GM23338 (cell line): ENCODE measurements at regions not wholly inside any gene's neighbourhood (a gene's known extent, or its start where the extent isn't known, plus 50 kb on each side); places are given as distances from the start of the nearest gene placed in this dataset.

Source experiments
- ATAC-seq: fragments of 200-7000 bp; cut with Tn5 transposase; 3 replicates; pipeline ENCODE4 v1.9.1; 2020
- DNase-seq: peaks from one replicate; pipeline ENCODE4 v3.0.0-alpha.2; 2015; ENCODE audit warnings: low spot score
- H2AFZ ChIP-seq: fragments of 200-600 bp; sonication (generic); 2 replicates; pipeline ENCODE4 v1.8.0; 2016; ENCODE audit warnings: antibody characterized with exemption, mild to moderate bottlenecking, moderate library complexity
- H3F3A ChIP-seq: fragments of 200-600 bp; sonication (generic); replicated peaks from 2 replicates; pipeline ENCODE4 v1.8.0; 2017; ENCODE audit warnings: antibody characterized with exemption, mixed run types, low read depth
- H3K27ac ChIP-seq: fragments of 200-600 bp; sonication (generic); 2 replicates; pipeline ENCODE4 v1.6.1; 2016; ENCODE audit warnings: low read depth
- H3K27me3 ChIP-seq: fragments of 200-600 bp; sonication (generic); 2 replicates; pipeline ENCODE4 v1.8.0; 2016; ENCODE audit warnings: mild to moderate bottlenecking, mixed run types, moderate library complexity; ENCODE audit not compliant: insufficient read depth
- H3K36me3 ChIP-seq: fragments of 200-600 bp; sonication (generic); 2 replicates; pipeline ENCODE4 v1.8.0; 2016; ENCODE audit warnings: mild to moderate bottlenecking; ENCODE audit not compliant: insufficient read depth
- H3K4me1 ChIP-seq: fragments of 200-600 bp; sonication (generic); 2 replicates; pipeline ENCODE4 v1.8.0; 2016; ENCODE audit warnings: mild to moderate bottlenecking, moderate library complexity; ENCODE audit not compliant: insufficient read depth
- H3K4me2 ChIP-seq: fragments of 200-600 bp; sonication (generic); 2 replicates; pipeline ENCODE4 v1.7.1; 2017; ENCODE audit warnings: mixed run types
- H3K4me3 ChIP-seq: fragments of 200-600 bp; sonication (generic); 2 replicates; pipeline ENCODE4 v1.6.1; 2016; ENCODE audit warnings: mixed run types
- H3K79me2 ChIP-seq: fragments of 200-600 bp; sonication (generic); replicated peaks from 2 replicates; pipeline ENCODE4 v1.8.0; 2017; ENCODE audit warnings: mild to moderate bottlenecking; ENCODE audit not compliant: insufficient read depth
- H3K9me2 ChIP-seq: fragments of 200-600 bp; sonication (generic); 2 replicates; pipeline ENCODE4 v1.8.0; 2017; ENCODE audit not compliant: insufficient read depth
- H4K20me1 ChIP-seq: fragments of 200-600 bp; sonication (generic); replicated peaks from 2 replicates; pipeline ENCODE4 v1.8.0; 2017; ENCODE audit warnings: mild to moderate bottlenecking; ENCODE audit not compliant: insufficient read depth
- H3K27ac Mint-ChIP-seq: 2 replicates; pipeline ENCODE4 v1.8.0; 2020; ENCODE audit warnings: inconsistent platforms, mild to moderate bottlenecking, moderate library complexity, mixed read lengths
- H3K27me3 Mint-ChIP-seq: 3 replicates; pipeline ENCODE4 v1.8.0; 2022; ENCODE audit warnings: low read depth, mild to moderate bottlenecking, moderate library complexity, mixed read lengths, inconsistent platforms; ENCODE audit not compliant: insufficient read depth, poor library complexity
- H3K36me3 Mint-ChIP-seq: 3 replicates; pipeline ENCODE4 v1.8.0; 2021; ENCODE audit warnings: low read depth, mild to moderate bottlenecking, inconsistent platforms, moderate library complexity, mixed read lengths
- H3K4me1 Mint-ChIP-seq: 3 replicates; pipeline ENCODE4 v1.8.0; 2020; ENCODE audit warnings: mild to moderate bottlenecking, inconsistent platforms, mixed read lengths
- H3K4me3 Mint-ChIP-seq: 3 replicates; pipeline ENCODE4 v1.8.0; 2021; ENCODE audit warnings: moderate library complexity, mild to moderate bottlenecking, inconsistent platforms, mixed read lengths
- H3K9me3 Mint-ChIP-seq: 3 replicates; pipeline ENCODE4 v1.8.0; 2020; ENCODE audit warnings: moderate library complexity, mild to moderate bottlenecking, inconsistent platforms, mixed read lengths
- CREB1 ChIP-seq: fragments of 250-450 bp; sonication (Bioruptor Pico); IDR thresholded peaks from 2 replicates; pipeline ENCODE4 v1.5.0; 2020; ENCODE audit warnings: low read depth, mild to moderate bottlenecking, moderate library complexity
- ETS1 ChIP-seq: IDR thresholded peaks from 2 replicates; pipeline ENCODE4 v1.6.1; 2016; ENCODE audit warnings: antibody characterized with exemption
- EZH2 ChIP-seq: fragments of 200-600 bp; sonication (generic); IDR thresholded peaks from one replicate; pipeline ENCODE4 v1.8.0; 2017; ENCODE audit warnings: antibody characterized with exemption, mild to moderate bottlenecking, low read depth; ENCODE audit not compliant: unreplicated experiment
- EZH2phosphoT487 ChIP-seq: fragments of 200-600 bp; sonication (generic); IDR thresholded peaks from one replicate; pipeline ENCODE4 v1.8.1; 2018; ENCODE audit warnings: antibody characterized with exemption; ENCODE audit not compliant: unreplicated experiment
- JUNB ChIP-seq: IDR thresholded peaks from one replicate; pipeline ENCODE4 v1.6.1; 2016; ENCODE audit warnings: antibody characterized with exemption; ENCODE audit not compliant: unreplicated experiment
- NANOG ChIP-seq: IDR thresholded peaks from 2 replicates; pipeline ENCODE4 v1.6.1; 2016; ENCODE audit warnings: antibody characterized with exemption, borderline replicate concordance
- POLR2AphosphoS5 ChIP-seq: IDR thresholded peaks from 2 replicates; pipeline ENCODE4 v1.6.1; 2016; ENCODE audit warnings: antibody characterized with exemption, low read depth
- STAT1 ChIP-seq: IDR thresholded peaks from one replicate; pipeline ENCODE4 v1.6.1; 2016; ENCODE audit warnings: antibody characterized with exemption; ENCODE audit not compliant: unreplicated experiment
- ZNF114 ChIP-seq: fragments of 250-450 bp; sonication (Bioruptor Pico); IDR thresholded peaks from 2 replicates; pipeline ENCODE4 v1.5.0; 2020; ENCODE audit warnings: mild to moderate bottlenecking, moderate library complexity
- ZNF331 ChIP-seq: fragments of 250-450 bp; sonication (Bioruptor Pico); IDR thresholded peaks from 2 replicates; pipeline ENCODE4 v1.5.0; 2020; ENCODE audit warnings: low read depth, mild to moderate bottlenecking, moderate library complexity
- ZNF462 ChIP-seq: fragments of 250-450 bp; sonication (Bioruptor Pico); IDR thresholded peaks from 2 replicates; pipeline ENCODE4 v1.5.0; 2020; ENCODE audit warnings: mild to moderate bottlenecking, moderate library complexity
- TF ChIP-seq, protein P1 (sequence below), 2 experiments: fragments of 200-600 bp in 1 of 2; sonication (generic) in 1 of 2; conservative IDR thresholded peaks; 2 replicates each; pipeline versions ENCODE4 v1.5.1 to v1.6.1; 2016 to 2017; ENCODE audit warnings: antibody characterized with exemption in 2 of 2, low read depth in 2 of 2, mild to moderate bottlenecking in 2 of 2, moderate library complexity in 1 of 2
- TF ChIP-seq, protein P2 (sequence below): IDR thresholded peaks from one replicate; pipeline ENCODE4 v1.6.1; 2018; ENCODE audit warnings: antibody characterized with exemption; ENCODE audit not compliant: unreplicated experiment

DNA sequence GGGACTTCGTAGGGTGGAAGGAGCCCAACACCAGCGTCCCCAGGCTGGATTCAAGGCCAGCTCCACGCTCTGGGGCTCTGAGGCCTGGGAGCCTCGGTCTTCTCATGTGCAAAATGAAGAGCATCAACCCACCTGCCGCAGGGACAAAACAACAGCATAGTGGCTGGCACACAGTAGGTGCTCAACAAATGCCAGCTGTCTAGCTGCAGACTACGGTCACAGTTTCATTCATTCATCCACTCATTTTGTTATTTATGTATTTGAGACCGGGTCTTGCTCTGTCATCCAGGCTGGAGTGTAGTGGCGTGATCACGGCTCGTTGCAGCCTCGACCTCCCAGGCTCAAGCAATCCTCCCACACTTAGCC is 60.7 kb downstream of the CEBPB start (continued):
- TF ChIP-seq POLR2AphosphoS5 (no peak), ZNF114 (CRISPR knock-in tag) (no peak), EZH2 (no peak)

DNA sequence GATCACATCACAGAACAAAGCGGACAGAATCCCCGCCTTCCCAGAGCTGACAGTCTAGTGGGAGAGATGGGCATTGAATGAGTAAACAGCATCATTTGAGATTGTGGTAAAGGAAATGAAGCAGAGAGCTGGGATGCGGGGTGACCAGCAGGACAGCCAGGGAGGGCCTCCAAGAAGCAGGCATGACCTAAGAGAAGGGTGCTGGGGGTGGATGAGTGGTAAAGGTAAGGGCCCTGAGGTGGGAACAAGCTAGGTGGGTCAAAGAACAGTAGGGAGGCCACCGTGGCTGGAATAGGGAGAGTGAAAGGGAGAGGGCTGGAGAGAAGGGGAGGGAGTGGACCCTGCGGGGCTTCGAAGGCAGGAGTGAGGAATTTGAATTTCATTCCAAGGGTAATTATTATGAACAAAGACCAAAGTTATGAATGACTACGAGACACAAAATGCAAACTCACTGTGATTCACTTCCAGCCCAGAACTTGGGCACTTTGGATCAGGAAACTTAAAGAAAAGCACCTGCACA is 61.4 kb downstream of the CEBPB start:
- no peak overlapping the region for H3K4me3 Mint-ChIP-seq
- Histone ChIP-seq H3K79me2 (no peaks in the 10 kb centered on the region), H3K4me1 (no peaks in the 10 kb centered on the region), H3K9me2 (no peaks in the 10 kb centered on the region), H3K36me3 (no peaks in the 10 kb centered on the region), H3K4me3 (no peak overlapping the region), H4K20me1 (no peaks in the 10 kb centered on the region), H2AFZ (0 out of 2 replicates have a peak overlapping the region, but pooled peaks have one; percentile 38), H3F3A (no peaks in the 10 kb centered on the region), H3K27me3 (no peaks in the 10 kb centered on the region), H3K27ac (no peak overlapping the region), H3K4me2 (no peak overlapping the region)
- no peaks in the 10 kb centered on the region; the same call in 2 of the 3 replicates for H3K9me3 Mint-ChIP-seq
- DNase-seq (no peak), ATAC-seq (no peak)
- no peak overlapping the region for H3K27ac Mint-ChIP-seq
- H3K4me1 Mint-ChIP-seq, result peaks cover 3% of the 10 kb centered on the region; the same call in 2 of the 3 replicates
- H3K27me3 Mint-ChIP-seq, result no peaks in the 10 kb centered on the region
- no peak for TF ChIP-seq JUNB
- TF ChIP-seq EZH2, result no peak
- no peak for TF ChIP-seq ZNF114 (CRISPR knock-in tag)
- TF ChIP-seq, protein P1, sequence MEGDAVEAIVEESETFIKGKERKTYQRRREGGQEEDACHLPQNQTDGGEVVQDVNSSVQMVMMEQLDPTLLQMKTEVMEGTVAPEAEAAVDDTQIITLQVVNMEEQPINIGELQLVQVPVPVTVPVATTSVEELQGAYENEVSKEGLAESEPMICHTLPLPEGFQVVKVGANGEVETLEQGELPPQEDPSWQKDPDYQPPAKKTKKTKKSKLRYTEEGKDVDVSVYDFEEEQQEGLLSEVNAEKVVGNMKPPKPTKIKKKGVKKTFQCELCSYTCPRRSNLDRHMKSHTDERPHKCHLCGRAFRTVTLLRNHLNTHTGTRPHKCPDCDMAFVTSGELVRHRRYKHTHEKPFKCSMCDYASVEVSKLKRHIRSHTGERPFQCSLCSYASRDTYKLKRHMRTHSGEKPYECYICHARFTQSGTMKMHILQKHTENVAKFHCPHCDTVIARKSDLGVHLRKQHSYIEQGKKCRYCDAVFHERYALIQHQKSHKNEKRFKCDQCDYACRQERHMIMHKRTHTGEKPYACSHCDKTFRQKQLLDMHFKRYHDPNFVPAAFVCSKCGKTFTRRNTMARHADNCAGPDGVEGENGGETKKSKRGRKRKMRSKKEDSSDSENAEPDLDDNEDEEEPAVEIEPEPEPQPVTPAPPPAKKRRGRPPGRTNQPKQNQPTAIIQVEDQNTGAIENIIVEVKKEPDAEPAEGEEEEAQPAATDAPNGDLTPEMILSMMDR (conservative IDR thresholded peaks at IDR 0.05; ENCODE audit: low read depth in 2 of 2), result no peak
- TF ChIP-seq STAT1, result no peak
- no peak for TF ChIP-seq ZNF462 (CRISPR knock-in tag)
- no peak for TF ChIP-seq POLR2AphosphoS5
- no peak for TF ChIP-seq ETS1
- no peak for TF ChIP-seq CREB1 (CRISPR knock-in tag)
- no peak for TF ChIP-seq NANOG
- no peak for TF ChIP-seq ZNF331 (CRISPR knock-in tag)
- TF ChIP-seq, protein P2, sequence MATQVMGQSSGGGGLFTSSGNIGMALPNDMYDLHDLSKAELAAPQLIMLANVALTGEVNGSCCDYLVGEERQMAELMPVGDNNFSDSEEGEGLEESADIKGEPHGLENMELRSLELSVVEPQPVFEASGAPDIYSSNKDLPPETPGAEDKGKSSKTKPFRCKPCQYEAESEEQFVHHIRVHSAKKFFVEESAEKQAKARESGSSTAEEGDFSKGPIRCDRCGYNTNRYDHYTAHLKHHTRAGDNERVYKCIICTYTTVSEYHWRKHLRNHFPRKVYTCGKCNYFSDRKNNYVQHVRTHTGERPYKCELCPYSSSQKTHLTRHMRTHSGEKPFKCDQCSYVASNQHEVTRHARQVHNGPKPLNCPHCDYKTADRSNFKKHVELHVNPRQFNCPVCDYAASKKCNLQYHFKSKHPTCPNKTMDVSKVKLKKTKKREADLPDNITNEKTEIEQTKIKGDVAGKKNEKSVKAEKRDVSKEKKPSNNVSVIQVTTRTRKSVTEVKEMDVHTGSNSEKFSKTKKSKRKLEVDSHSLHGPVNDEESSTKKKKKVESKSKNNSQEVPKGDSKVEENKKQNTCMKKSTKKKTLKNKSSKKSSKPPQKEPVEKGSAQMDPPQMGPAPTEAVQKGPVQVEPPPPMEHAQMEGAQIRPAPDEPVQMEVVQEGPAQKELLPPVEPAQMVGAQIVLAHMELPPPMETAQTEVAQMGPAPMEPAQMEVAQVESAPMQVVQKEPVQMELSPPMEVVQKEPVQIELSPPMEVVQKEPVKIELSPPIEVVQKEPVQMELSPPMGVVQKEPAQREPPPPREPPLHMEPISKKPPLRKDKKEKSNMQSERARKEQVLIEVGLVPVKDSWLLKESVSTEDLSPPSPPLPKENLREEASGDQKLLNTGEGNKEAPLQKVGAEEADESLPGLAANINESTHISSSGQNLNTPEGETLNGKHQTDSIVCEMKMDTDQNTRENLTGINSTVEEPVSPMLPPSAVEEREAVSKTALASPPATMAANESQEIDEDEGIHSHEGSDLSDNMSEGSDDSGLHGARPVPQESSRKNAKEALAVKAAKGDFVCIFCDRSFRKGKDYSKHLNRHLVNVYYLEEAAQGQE, result no peak
- no peak for TF ChIP-seq EZH2phosphoT487
- H3K36me3 Mint-ChIP-seq, result no peaks in the 10 kb centered on the region
